NT2/D1 (cell line): ENCODE measurements at regions not wholly inside any gene's neighbourhood (a gene's known extent, or its start where the extent isn't known, plus 50 kb on each side); places are given as distances from the start of the nearest gene placed in this dataset.

ENCODE experiments used
- YY1 ChIP-seq: IDR thresholded peaks from 2 replicates; pipeline ENCODE4 v1.6.1; 2011; ENCODE audit not compliant: insufficient read length, insufficient read depth
- ZNF274 ChIP-seq: IDR thresholded peaks from 2 replicates; pipeline ENCODE4 v1.6.1; 2011; ENCODE audit warnings: mild to moderate bottlenecking, low read depth, low read length

- TF ChIP-seq ZNF274 (no peak), YY1 (no peak)
Observed at GRCh38 chr21:23585419-23585818, 2021.9 kb downstream of the MRPL39 start.
